K562 (cell line): ENCODE measurements at regions not wholly inside any gene's neighbourhood (a gene's known extent, or its start where the extent isn't known, plus 50 kb on each side); places are given as distances from the start of the nearest gene placed in this dataset.

ENCODE experiments used
- ATAC-seq: fragments of 200-7000 bp; cut with Tn5 transposase; 3 replicates; pipeline ENCODE4 v1.9.1; 2020; ENCODE audit warnings: moderate library complexity
- BruUV-seq: library from RNA; stranded (reverse); fragments of 400-500 nt; replicated peaks from 2 replicates; lab custom pipeline; 2021; lab: Mats Ljungman, UMichigan
- CTCF ChIA-PET: fragments of 300-600 bp; formaldehyde crosslinking; extraction: SDS; loops from one replicate; lab custom pipeline; 2021; ENCODE audit warnings: low intra/inter-chr PET ratio; lab: Yijun Ruan, JAX
- POLR2A ChIA-PET: fragments of 300-600, 350-650 bp; sonication (Branson Sonifier 250); formaldehyde crosslinking; extraction: SDS; loops from one replicate; lab custom pipeline; 2021; ENCODE audit warnings: antibody characterized with exemption, inconsistent platforms; lab: Yijun Ruan, JAX
- DNase-seq, 4 experiments: peaks; one replicate each; pipeline versions ENCODE4 v3.0.0 to v3.0.0-alpha.2; 2011 to 2018; ENCODE audit warnings: low spot score in 3 of 4, mixed read lengths in 3 of 4; ENCODE audit errors: extremely low read depth in 1 of 4
- FAIRE-seq: peaks from 2 replicates; lab custom pipeline; 2011; peaks lifted over from hg19 to GRCh38; lab: Jason Lieb, UNC
- H2AFZ ChIP-seq: 2 replicates; pipeline ENCODE4 v1.6.0; 2011; ENCODE audit warnings: low read depth, low read length, control low read depth, inconsistent platforms
- H3K27ac ChIP-seq: fragments of 200-600 bp; 3 replicates; pipeline ENCODE4 v1.8.0; 2011; ENCODE audit warnings: low read depth, mild to moderate bottlenecking, control low read depth, inconsistent platforms, low read length, moderate library complexity, mixed read lengths; ENCODE audit errors: extremely low read depth
- H3K27me3 ChIP-seq, 2 experiments: fragments of 300-600 bp in 1 of 2; 2 replicates in 1 of 2; 3 replicates in 1 of 2; pipeline versions ENCODE4 v1.6.0 to v1.8.0; 2011; ENCODE audit warnings: inconsistent platforms in 2 of 2, low read length in 2 of 2, mild to moderate bottlenecking in 1 of 2, mixed read lengths in 1 of 2, moderate library complexity in 1 of 2; ENCODE audit not compliant: control insufficient read depth in 2 of 2, insufficient read depth in 2 of 2
- H3K36me3 ChIP-seq: fragments of 300-600 bp; 3 replicates; pipeline ENCODE4 v1.8.0; 2011; ENCODE audit warnings: mild to moderate bottlenecking, low read length, inconsistent platforms; ENCODE audit not compliant: control insufficient read depth, insufficient read depth
- H3K4me1 ChIP-seq, 2 experiments: fragments of 200-600 bp in 1 of 2; replicated peaks in 1 of 2; 2 replicates in 1 of 2; 3 replicates in 1 of 2; pipeline versions ENCODE4 v1.5.1 to v1.8.0; 2011; ENCODE audit warnings: inconsistent platforms in 2 of 2, low read length in 2 of 2, mild to moderate bottlenecking in 1 of 2, mixed read lengths in 1 of 2, moderate library complexity in 1 of 2; ENCODE audit not compliant: control insufficient read depth in 2 of 2, insufficient read depth in 2 of 2
- H3K4me2 ChIP-seq: 2 replicates; pipeline ENCODE4 v1.6.1; 2011; ENCODE audit warnings: low read length, control low read depth, inconsistent platforms, mixed read lengths; ENCODE audit not compliant: insufficient read depth
- H3K4me3 ChIP-seq: fragments of 200-600 bp; sonication (generic), shearing (Covaris generic); 2 replicates; pipeline ENCODE4 v1.5.1; 2016; ENCODE audit warnings: control low read depth, inconsistent platforms
- H3K79me2 ChIP-seq: fragments of 200-600 bp; 3 replicates; pipeline ENCODE4 v1.8.0; 2011; ENCODE audit warnings: low read length, inconsistent platforms; ENCODE audit not compliant: control insufficient read depth, insufficient read depth
- H3K9ac ChIP-seq, 2 experiments: 2 replicates each; pipeline versions ENCODE4 v1.6.0 to v1.6.1; 2011; ENCODE audit warnings: low read depth in 2 of 2, low read length in 2 of 2, control low read depth in 1 of 2, inconsistent platforms in 1 of 2, mild to moderate bottlenecking in 1 of 2, mixed read lengths in 1 of 2; ENCODE audit not compliant: insufficient read depth in 1 of 2
- H3K9me1 ChIP-seq: one replicate; pipeline ENCODE4 v1.6.0; 2011; ENCODE audit warnings: inconsistent platforms, mild to moderate bottlenecking, low read length, moderate library complexity; ENCODE audit not compliant: control insufficient read depth, insufficient read depth
- H3K9me3 ChIP-seq: replicated peaks from 2 replicates; pipeline ENCODE4 v1.5.1; 2011; ENCODE audit warnings: low read depth, low read length, inconsistent platforms; ENCODE audit not compliant: control insufficient read depth, insufficient read depth
- H4K20me1 ChIP-seq: replicated peaks from 2 replicates; pipeline ENCODE4 v1.6.1; 2011; ENCODE audit warnings: low read length, inconsistent platforms, mixed read lengths; ENCODE audit not compliant: control insufficient read depth, insufficient read depth
- MIER1 ChIP-seq: fragments of 450-650 bp; IDR thresholded peaks from 2 replicates; pipeline ENCODE4 v1.6.1; 2016; ENCODE audit warnings: antibody characterized with exemption, mild to moderate bottlenecking, low read depth
- NCOA1 ChIP-seq: fragments of 450-650 bp; IDR thresholded peaks from 2 replicates; pipeline ENCODE4 v1.6.1; 2016; ENCODE audit warnings: low read depth
- RBM17 ChIP-seq: fragments of 200-400 bp; formaldehyde crosslinking; IDR thresholded peaks from 2 replicates; pipeline ENCODE4 v1.6.1; 2017; ENCODE audit warnings: low read depth, mild to moderate bottlenecking, low read length, borderline replicate concordance
- XRCC3 ChIP-seq: fragments of 450-650 bp; IDR thresholded peaks from 2 replicates; pipeline ENCODE4 v1.6.1; 2017; ENCODE audit warnings: mild to moderate bottlenecking, moderate library complexity
- WGBS: fragments of 100-300 bp; shearing (Covaris generic); methylation state at CpG from one replicate; pipeline ENCODE4 v1.1.6; 2016; ENCODE audit warnings: low coverage, mixed read lengths; ENCODE audit not compliant: insufficient coverage; ENCODE audit errors: missing lambda C conversion rate; 5-methylcytosine and 5-hydroxymethylcytosine counted together
- in situ Hi-C: fragments of 300-500 bp; cut with MboI; formaldehyde crosslinking; loops from 4 replicates; pipeline ENCODE4 v1.15.0; 2018; ENCODE audit warnings: inconsistent platforms, mixed read lengths
- intact Hi-C: fragments of 100-400 bp; cut with micrococcal nuclease; formaldehyde crosslinking; loops from 2 replicates; pipeline ENCODE4 v1.14.2; 2022
- TF ChIP-seq, protein P1 (sequence below): IDR thresholded peaks from 2 replicates; pipeline ENCODE4 v1.6.1; 2011; ENCODE audit warnings: borderline replicate concordance, low read depth, mild to moderate bottlenecking, moderate library complexity, low read length; ENCODE audit not compliant: insufficient read depth, poor library complexity, severe bottlenecking
- TF ChIP-seq, protein P2 (sequence below): fragments of 250-450 bp; sonication (Bioruptor Pico); IDR thresholded peaks from 2 replicates; pipeline ENCODE4 v1.8.0; 2021; ENCODE audit warnings: mild to moderate bottlenecking, moderate library complexity
- TF ChIP-seq, protein P3 (sequence below), 3 experiments: IDR thresholded peaks in 2 of 3; conservative IDR thresholded peaks in 1 of 3; 2 replicates each; pipeline ENCODE4 v1.5.1; 2011 to 2012; ENCODE audit warnings: low read length in 3 of 3, mild to moderate bottlenecking in 3 of 3, control low read depth in 2 of 3, improper control_type of control experiment in 1 of 3, inconsistent platforms in 1 of 3, low read depth in 1 of 3, mixed read lengths in 1 of 3, moderate library complexity in 1 of 3; ENCODE audit not compliant: insufficient read depth in 2 of 3

DNA sequence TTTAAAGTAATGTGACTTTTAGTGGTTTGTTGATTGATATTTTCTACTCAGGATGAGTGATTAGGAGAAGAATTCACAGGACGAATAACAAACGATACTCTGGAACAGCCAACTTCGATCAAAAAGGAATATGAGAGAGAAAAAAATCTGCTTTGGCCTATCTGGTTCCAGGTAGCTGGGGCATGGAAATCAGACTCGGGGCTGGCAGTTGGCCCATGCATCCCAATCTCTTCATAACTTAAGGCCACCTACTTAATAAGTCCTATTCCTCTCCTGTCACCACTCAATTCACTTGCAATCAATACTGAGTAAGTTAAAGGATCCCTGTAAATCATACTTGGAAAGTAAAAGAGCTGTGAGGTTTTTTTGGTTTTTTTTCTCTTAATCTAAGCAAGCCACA is 1116.2 kb downstream of the SORCS3 start (continued):
- TF ChIP-seq XRCC3 = no peak

DNA sequence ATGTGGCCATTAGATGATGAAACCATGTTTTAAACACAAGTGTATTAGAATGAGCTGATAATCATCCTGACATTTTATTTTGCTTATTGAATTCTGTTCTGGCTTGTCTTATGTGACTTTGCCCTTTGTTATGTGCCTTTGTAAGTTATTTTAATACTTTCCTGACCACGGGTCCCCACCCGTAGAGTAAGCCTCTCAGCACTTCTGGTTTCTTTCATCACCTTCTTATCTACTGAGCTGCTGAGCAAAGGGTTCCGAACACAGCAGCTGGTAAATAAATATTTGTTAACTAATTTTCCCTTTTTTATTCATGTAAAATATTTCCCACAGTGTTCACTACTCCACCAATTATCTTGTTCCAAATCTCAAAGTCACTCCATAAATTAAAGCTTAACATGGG is 1115.3 kb downstream of the SORCS3 start:
- Histone ChIP-seq H3K79me2 (no peaks in the 10 kb centered on the region), H3K27ac (no peak overlapping the region), H3K4me3 (no peak overlapping the region), H3K4me2 (no peak overlapping the region), H3K4me1 (no peaks in the 10 kb centered on the region), H3K27me3 (no peaks in the 10 kb centered on the region), H3K36me3 (no peaks in the 10 kb centered on the region), H3K9me1 (no peaks in the 10 kb centered on the region), H2AFZ (no peak overlapping the region), H4K20me1 (no peaks in the 10 kb centered on the region), H3K9me3 (no peaks in the 10 kb centered on the region), H3K9ac (no peak overlapping the region)
- ATAC-seq (no peak), FAIRE-seq (no peak), DNase-seq (no peak)
- ChIA-PET POLR2A (no interaction called here), CTCF (no interaction called here)
- BruUV-seq = no TSS peak
- 0% methylated on average over 3 of the region's 3 CpGs for WGBS
- in situ Hi-C loops = no loop called here
- intact Hi-C loops = no loop called here
- TF ChIP-seq MIER1 (no peak), NCOA1 (no peak), RBM17 (no peak)
- TF ChIP-seq, protein P1, sequence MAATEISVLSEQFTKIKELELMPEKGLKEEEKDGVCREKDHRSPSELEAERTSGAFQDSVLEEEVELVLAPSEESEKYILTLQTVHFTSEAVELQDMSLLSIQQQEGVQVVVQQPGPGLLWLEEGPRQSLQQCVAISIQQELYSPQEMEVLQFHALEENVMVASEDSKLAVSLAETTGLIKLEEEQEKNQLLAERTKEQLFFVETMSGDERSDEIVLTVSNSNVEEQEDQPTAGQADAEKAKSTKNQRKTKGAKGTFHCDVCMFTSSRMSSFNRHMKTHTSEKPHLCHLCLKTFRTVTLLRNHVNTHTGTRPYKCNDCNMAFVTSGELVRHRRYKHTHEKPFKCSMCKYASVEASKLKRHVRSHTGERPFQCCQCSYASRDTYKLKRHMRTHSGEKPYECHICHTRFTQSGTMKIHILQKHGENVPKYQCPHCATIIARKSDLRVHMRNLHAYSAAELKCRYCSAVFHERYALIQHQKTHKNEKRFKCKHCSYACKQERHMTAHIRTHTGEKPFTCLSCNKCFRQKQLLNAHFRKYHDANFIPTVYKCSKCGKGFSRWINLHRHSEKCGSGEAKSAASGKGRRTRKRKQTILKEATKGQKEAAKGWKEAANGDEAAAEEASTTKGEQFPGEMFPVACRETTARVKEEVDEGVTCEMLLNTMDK = no peak
- TF ChIP-seq, protein P2, sequence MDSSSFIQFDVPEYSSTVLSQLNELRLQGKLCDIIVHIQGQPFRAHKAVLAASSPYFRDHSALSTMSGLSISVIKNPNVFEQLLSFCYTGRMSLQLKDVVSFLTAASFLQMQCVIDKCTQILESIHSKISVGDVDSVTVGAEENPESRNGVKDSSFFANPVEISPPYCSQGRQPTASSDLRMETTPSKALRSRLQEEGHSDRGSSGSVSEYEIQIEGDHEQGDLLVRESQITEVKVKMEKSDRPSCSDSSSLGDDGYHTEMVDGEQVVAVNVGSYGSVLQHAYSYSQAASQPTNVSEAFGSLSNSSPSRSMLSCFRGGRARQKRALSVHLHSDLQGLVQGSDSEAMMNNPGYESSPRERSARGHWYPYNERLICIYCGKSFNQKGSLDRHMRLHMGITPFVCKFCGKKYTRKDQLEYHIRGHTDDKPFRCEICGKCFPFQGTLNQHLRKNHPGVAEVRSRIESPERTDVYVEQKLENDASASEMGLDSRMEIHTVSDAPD = no peak
- TF ChIP-seq, protein P3, sequence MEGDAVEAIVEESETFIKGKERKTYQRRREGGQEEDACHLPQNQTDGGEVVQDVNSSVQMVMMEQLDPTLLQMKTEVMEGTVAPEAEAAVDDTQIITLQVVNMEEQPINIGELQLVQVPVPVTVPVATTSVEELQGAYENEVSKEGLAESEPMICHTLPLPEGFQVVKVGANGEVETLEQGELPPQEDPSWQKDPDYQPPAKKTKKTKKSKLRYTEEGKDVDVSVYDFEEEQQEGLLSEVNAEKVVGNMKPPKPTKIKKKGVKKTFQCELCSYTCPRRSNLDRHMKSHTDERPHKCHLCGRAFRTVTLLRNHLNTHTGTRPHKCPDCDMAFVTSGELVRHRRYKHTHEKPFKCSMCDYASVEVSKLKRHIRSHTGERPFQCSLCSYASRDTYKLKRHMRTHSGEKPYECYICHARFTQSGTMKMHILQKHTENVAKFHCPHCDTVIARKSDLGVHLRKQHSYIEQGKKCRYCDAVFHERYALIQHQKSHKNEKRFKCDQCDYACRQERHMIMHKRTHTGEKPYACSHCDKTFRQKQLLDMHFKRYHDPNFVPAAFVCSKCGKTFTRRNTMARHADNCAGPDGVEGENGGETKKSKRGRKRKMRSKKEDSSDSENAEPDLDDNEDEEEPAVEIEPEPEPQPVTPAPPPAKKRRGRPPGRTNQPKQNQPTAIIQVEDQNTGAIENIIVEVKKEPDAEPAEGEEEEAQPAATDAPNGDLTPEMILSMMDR (IDR thresholded peaks at IDR 0.05 in 2 of 3, conservative IDR thresholded peaks at IDR 0.05 in 1 of 3; ENCODE audit: insufficient read depth in 2 of 3, low read depth in 1 of 3, low read length in 3 of 3) = no peak
